ENCODE measurements at regions not wholly inside any gene's neighbourhood (a gene's known extent, or its start where the extent isn't known, plus 50 kb on each side); places are given as distances from the start of the nearest gene placed in this dataset.

DNA sequence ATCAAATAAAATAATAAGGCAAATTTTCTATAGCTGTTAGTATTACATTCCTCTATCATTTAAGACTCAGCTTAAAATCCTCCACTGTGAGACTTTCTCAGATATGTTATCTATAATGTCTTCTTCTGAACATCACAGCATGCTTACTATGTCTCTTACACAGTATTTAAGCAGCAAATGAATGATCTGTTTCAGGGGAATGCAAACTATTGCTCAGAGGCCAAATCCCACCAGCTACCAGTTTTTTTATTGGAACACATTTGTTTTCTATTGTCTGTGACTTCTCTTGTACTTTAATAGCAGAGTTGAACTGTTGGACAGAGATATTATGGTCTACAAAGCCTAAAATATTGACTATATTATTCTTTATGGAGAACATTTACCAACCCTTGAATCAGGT lies 59.6 kb downstream of the C3orf38 start:
- Histone ChIP-seq H3K4me1 (ENCODE audit: insufficient read depth, low read length) (no peaks in the 10 kb centered on the region), H3K27me3 (ENCODE audit: insufficient read depth, low read length) (no peaks in the 10 kb centered on the region), H3K27ac (ENCODE audit: low read length) (no peak overlapping the region), H3K4me3 (ENCODE audit: low read length) (no peak overlapping the region), H3K36me3 (ENCODE audit: insufficient read depth, low read depth, low read length) (no peaks in the 10 kb centered on the region), H3K9me3 (ENCODE audit: insufficient read depth, low read depth, low read length) (no peaks in the 10 kb centered on the region), H3K9ac (ENCODE audit: low read depth, low read length) (no peak overlapping the region)

DNA sequence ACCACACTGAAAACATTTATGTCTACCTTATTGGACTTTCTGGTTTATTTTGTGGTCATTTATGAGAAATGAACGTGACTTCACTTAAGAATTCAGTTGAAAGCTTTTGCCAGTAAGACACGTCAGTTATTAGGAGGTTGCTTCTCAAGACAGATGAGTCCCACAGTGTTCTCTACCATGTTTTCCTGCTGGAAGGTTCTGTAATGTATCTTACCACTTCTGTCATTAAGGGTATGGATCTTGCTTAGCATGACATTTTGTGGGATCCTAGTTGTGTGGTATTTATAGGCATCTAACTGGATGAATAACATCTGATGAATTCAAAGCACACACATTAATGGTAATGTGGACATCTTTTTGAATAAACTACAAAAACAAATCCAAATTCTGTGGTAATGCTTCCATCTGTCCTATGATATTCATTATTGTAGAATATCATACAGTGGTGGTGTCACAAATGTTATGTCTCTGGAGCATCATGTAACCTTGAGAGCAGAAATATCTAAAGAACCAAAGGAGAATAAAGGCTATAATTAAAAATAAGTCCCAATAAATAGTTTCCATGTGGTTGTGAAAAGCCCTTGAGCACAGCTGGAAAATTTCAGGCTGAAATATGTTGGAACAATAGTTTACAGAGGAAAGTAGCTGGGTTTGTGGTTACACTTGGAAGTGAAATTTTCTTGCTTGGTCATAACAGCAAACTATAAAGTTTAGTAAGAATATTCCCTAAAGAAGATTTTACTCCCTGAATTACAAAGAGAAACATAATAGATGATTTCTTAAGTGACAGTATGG lies 61.5 kb downstream of the C3orf38 start:
- no peak overlapping the region for H3K4me3 ChIP-seq (ENCODE audit: low read length)
- no peak overlapping the region for H3K9ac ChIP-seq (ENCODE audit: low read depth, low read length)
- H3K27me3 ChIP-seq (ENCODE audit: insufficient read depth, low read length): no peaks in the 10 kb centered on the region
- no peaks in the 10 kb centered on the region for H3K4me1 ChIP-seq (ENCODE audit: insufficient read depth, low read length)
- no peak overlapping the region for H3K27ac ChIP-seq (ENCODE audit: low read length)
- H3K36me3 ChIP-seq (ENCODE audit: insufficient read depth, low read depth, low read length): no peaks in the 10 kb centered on the region
- H3K9me3 ChIP-seq (ENCODE audit: insufficient read depth, low read depth, low read length): no peaks in the 10 kb centered on the region

DNA sequence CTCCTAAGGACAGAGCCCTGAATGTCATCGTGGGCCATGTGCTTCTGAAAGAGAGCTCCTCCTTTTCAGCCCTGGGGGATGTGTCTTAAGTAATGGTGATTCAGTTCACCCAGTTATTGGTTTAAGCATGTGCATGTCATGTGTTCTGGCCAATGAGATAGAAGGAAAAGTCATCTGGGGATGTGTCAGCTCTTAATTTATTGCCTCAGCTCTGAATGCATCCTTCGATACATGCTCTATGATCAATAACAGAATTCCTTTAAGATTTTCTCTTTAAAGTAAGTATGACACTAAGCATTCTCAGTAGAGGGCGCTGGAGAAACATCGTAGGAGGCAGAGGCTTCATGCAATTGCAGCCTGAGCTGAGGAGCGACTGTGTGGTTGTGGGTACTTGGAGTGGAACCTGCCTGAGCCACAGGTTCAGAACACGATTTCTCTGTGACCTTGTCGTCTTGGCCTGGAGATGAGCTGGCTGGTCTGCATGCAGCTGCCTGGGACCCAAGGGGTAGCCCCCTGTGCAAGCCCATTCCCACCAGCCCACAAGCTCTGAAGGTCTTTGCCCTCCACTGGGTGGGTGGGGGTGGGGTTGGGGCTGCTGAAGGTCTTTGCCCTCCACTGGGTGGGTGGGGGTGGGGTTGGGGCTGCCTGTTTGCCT lies 69.5 kb downstream of the C3orf38 start:
- H3K4me3 ChIP-seq (ENCODE audit: low read length): no peak overlapping the region
- H3K4me1 ChIP-seq (ENCODE audit: insufficient read depth, low read length): no peaks in the 10 kb centered on the region
- no peaks in the 10 kb centered on the region for H3K27me3 ChIP-seq (ENCODE audit: insufficient read depth, low read length)
- H3K9me3 ChIP-seq (ENCODE audit: insufficient read depth, low read depth, low read length): no peaks in the 10 kb centered on the region
- no peak overlapping the region for H3K27ac ChIP-seq (ENCODE audit: low read length)
- no peaks in the 10 kb centered on the region for H3K36me3 ChIP-seq (ENCODE audit: insufficient read depth, low read depth, low read length)
- H3K9ac ChIP-seq (ENCODE audit: low read depth, low read length): no peak overlapping the region

DNA sequence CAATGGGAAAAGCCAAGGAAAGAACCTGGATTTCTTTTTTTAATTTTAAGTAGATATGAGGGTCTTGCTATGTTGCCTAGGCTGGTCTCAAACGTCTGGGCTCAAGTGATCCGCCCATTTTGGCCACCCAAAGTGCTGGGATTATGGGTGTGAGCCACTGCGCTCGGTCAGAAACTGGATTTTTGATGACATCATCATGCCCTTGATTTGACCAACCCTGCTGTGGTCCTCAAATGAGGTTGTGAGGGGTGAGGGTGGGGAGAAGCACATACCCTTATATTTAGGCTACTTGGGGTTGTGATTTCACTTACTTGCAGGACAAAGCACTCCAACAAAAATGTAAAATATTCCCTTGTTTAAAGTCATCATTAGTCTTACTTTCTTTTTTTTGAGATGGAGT lies 70.4 kb downstream of the C3orf38 start:
- no peak overlapping the region for H3K4me3 ChIP-seq (ENCODE audit: low read length)
- H3K27me3 ChIP-seq (ENCODE audit: insufficient read depth, low read length): no peaks in the 10 kb centered on the region
- no peak overlapping the region for H3K27ac ChIP-seq (ENCODE audit: low read length)
- H3K9ac ChIP-seq (ENCODE audit: low read depth, low read length): no peak overlapping the region
- no peaks in the 10 kb centered on the region for H3K4me1 ChIP-seq (ENCODE audit: insufficient read depth, low read length)
- no peaks in the 10 kb centered on the region for H3K36me3 ChIP-seq (ENCODE audit: insufficient read depth, low read depth, low read length)
- no peaks in the 10 kb centered on the region for H3K9me3 ChIP-seq (ENCODE audit: insufficient read depth, low read depth, low read length)

DNA sequence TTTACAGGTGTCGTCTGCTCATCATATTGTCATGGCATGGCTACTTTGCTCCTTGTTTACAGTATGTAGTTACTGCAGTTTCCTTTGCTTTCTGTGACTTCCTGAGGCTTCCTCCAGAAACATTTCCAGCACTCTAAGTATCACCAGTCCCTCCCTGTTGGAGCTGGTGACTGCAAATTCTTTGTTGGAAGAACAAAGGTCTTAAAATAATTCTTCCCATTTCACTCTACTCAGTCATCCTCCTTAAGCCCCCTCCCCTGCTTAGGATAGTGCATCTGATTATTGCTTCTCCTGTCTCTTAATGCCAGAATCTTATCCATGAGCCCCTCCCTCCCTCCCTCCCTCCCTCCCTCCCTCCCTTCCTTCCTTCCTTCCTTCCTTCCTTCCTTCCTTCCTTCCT lies 72.0 kb downstream of the C3orf38 start:
- no peaks in the 10 kb centered on the region for H3K9me3 ChIP-seq (ENCODE audit: insufficient read depth, low read depth, low read length)
- no peak overlapping the region for H3K9ac ChIP-seq (ENCODE audit: low read depth, low read length)
- no peaks in the 10 kb centered on the region for H3K4me1 ChIP-seq (ENCODE audit: insufficient read depth, low read length)
- no peaks in the 10 kb centered on the region for H3K27me3 ChIP-seq (ENCODE audit: insufficient read depth, low read length)
- H3K4me3 ChIP-seq (ENCODE audit: low read length): no peak overlapping the region
- H3K27ac ChIP-seq (ENCODE audit: low read length): no peak overlapping the region
- no peaks in the 10 kb centered on the region for H3K36me3 ChIP-seq (ENCODE audit: insufficient read depth, low read depth, low read length)

DNA sequence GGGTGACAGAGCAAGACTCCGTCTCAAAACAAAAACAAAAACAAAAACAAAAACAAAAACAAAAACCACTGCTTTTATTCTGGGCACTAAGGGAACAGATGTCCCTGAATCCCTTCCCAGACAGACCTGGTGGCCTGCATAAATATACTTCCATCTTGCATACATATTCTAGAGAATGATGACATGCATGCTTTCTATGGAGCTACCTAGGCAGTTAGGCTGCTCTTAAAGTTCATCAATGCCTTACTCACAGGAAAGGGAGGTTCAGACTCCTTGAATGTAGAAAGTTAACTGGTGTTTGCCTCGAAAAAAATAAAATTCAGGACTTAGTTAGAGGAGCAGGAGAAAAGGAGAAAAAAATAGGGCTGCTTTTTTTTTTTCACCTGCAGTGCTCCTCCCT lies 72.6 kb downstream of the C3orf38 start:
- Histone ChIP-seq H3K4me1 (ENCODE audit: insufficient read depth, low read length) (no peaks in the 10 kb centered on the region), H3K27ac (ENCODE audit: low read length) (no peak overlapping the region), H3K4me3 (ENCODE audit: low read length) (no peak overlapping the region), H3K9ac (ENCODE audit: low read depth, low read length) (no peak overlapping the region), H3K27me3 (ENCODE audit: insufficient read depth, low read length) (no peaks in the 10 kb centered on the region), H3K9me3 (ENCODE audit: insufficient read depth, low read depth, low read length) (no peaks in the 10 kb centered on the region), H3K36me3 (ENCODE audit: insufficient read depth, low read depth, low read length) (no peaks in the 10 kb centered on the region)

DNA sequence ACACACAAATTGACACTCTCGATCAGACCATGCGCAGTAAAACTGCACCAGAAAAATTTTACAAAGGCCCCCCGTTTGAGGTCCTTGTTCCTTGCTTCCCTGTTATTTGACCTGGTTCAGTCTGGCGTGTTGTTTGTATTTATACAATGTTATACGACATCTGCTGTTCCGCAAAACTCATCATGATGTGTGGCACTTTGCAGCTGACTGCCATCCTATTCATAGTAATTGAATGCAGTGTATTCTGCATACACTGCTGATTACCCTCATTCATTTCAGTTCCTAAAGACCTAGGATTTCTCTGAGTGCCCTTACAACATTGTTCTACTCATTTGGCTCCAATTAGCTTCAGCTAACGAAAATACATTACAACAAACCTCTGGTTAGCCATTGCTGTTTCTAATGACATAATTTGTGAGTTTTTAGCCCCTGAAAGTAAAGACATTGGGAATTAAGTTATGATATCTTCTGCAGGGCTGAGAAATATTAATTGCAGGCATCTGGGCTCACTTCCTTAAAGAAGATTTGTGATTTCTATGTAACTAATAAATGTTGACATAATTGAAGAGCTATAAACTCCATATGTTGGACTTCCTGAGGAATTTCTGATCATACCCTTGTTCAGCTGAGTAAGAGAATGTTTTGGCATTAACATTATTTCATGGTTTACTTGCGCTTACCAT lies 75.7 kb downstream of the C3orf38 start:
- Histone ChIP-seq H3K9me3 (ENCODE audit: insufficient read depth, low read depth, low read length) (no peaks in the 10 kb centered on the region), H3K4me1 (ENCODE audit: insufficient read depth, low read length) (no peaks in the 10 kb centered on the region), H3K4me3 (ENCODE audit: low read length) (no peak overlapping the region), H3K9ac (ENCODE audit: low read depth, low read length) (no peak overlapping the region), H3K27me3 (ENCODE audit: insufficient read depth, low read length) (no peaks in the 10 kb centered on the region), H3K36me3 (ENCODE audit: insufficient read depth, low read depth, low read length) (no peaks in the 10 kb centered on the region), H3K27ac (ENCODE audit: low read length) (no peak overlapping the region)

DNA sequence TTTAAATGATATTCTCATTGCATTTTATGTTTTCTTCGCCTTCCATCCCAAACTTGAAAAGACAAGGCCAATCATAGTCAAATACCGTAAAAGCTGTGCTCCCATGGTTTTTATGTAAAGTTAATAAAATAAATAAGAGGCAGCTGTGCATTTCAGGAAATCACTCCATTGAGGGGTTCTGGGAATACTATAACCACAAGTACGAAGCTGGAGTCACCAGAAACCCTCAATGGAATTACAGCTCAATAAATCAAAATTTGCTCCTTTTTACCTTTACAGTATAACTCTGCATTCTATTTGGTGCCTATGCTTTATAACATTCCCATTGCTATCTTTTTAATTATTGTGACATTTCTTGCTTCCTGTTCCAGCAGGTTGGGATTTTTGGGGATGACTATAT lies 77.2 kb downstream of the C3orf38 start:
- Histone ChIP-seq H3K9ac (ENCODE audit: low read depth, low read length) (no peak overlapping the region), H3K4me3 (ENCODE audit: low read length) (no peak overlapping the region), H3K9me3 (ENCODE audit: insufficient read depth, low read depth, low read length) (no peaks in the 10 kb centered on the region), H3K27me3 (ENCODE audit: insufficient read depth, low read length) (no peaks in the 10 kb centered on the region), H3K27ac (ENCODE audit: low read length) (no peak overlapping the region), H3K4me1 (ENCODE audit: insufficient read depth, low read length) (no peaks in the 10 kb centered on the region), H3K36me3 (ENCODE audit: insufficient read depth, low read depth, low read length) (no peaks in the 10 kb centered on the region)

DNA sequence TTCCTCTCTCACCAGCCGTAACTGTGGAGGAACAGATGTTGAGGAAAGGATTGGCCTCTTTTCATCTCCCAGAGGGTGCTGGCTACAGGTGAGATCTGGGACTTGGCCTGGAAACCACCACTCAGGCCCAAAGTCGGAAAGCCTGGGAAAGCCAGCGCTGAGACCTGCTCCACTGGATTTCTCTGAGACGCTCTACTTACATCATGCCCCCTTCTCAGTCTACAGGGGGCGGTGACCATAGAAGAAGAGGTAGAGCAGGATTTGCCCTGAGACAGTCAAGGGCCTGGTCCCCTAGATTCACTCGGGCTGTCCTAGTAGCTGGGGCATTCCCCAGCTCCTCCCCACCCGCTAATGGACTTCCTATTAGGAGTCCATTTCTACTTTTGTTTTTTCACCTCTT lies 80.9 kb downstream of the C3orf38 start:
- H3K4me1 ChIP-seq (ENCODE audit: insufficient read depth, low read length): no peaks in the 10 kb centered on the region
- H3K27me3 ChIP-seq (ENCODE audit: insufficient read depth, low read length): no peaks in the 10 kb centered on the region
- H3K27ac ChIP-seq (ENCODE audit: low read length): no peak overlapping the region
- H3K9ac ChIP-seq (ENCODE audit: low read depth, low read length): no peak overlapping the region
- H3K9me3 ChIP-seq (ENCODE audit: insufficient read depth, low read depth, low read length): no peaks in the 10 kb centered on the region
- H3K4me3 ChIP-seq (ENCODE audit: low read length): no peak overlapping the region
- no peaks in the 10 kb centered on the region for H3K36me3 ChIP-seq (ENCODE audit: insufficient read depth, low read depth, low read length)

DNA sequence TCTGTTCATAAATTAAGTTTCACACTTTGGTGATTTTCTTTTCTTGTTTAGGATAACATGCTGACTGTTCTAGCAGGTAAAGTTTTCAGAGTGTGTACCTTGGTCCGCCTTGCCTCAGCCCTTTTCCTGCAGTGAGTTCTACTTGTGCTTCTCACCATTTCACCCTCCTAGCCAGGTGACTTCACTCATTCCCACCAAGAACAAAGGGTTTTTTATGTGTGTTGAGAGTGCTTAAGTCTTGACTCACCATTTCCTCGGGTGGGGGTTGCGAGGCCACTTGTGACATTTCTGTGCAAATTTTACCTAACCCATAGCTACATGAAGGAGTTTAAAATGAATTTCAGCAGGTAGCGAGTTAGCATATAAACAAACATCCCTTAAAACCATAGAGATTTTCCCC lies 81.4 kb downstream of the C3orf38 start:
- Histone ChIP-seq H3K9ac (ENCODE audit: low read depth, low read length) (no peak overlapping the region), H3K27ac (ENCODE audit: low read length) (no peak overlapping the region), H3K4me1 (ENCODE audit: insufficient read depth, low read length) (no peaks in the 10 kb centered on the region), H3K9me3 (ENCODE audit: insufficient read depth, low read depth, low read length) (no peaks in the 10 kb centered on the region), H3K36me3 (ENCODE audit: insufficient read depth, low read depth, low read length) (no peaks in the 10 kb centered on the region), H3K27me3 (ENCODE audit: insufficient read depth, low read length) (no peaks in the 10 kb centered on the region), H3K4me3 (ENCODE audit: low read length) (no peak overlapping the region)

DNA sequence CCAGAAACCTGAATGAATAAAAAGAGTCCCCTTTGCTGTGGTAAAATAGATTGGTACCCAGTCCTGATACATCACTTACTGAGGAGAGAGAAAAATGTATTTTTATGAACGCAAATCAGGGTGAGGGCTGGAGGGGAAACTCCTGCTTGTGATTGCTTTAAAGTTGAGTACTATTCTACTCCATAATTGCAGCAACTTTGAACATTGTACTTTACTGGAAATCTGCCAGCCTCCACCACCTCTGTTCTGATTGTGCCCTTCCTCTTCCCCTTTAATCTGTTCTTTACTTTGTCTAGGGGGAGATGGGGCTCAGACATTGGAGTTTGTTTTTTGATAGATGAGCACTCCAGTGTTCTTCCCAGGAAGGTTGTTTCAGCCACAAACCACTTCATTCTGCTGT lies 81.9 kb downstream of the C3orf38 start:
- no peak overlapping the region for H3K27ac ChIP-seq (ENCODE audit: low read length)
- no peaks in the 10 kb centered on the region for H3K4me1 ChIP-seq (ENCODE audit: insufficient read depth, low read length)
- H3K4me3 ChIP-seq (ENCODE audit: low read length): no peak overlapping the region
- no peaks in the 10 kb centered on the region for H3K27me3 ChIP-seq (ENCODE audit: insufficient read depth, low read length)
- H3K9ac ChIP-seq (ENCODE audit: low read depth, low read length): no peak overlapping the region
- H3K9me3 ChIP-seq (ENCODE audit: insufficient read depth, low read depth, low read length): no peaks in the 10 kb centered on the region
- no peaks in the 10 kb centered on the region for H3K36me3 ChIP-seq (ENCODE audit: insufficient read depth, low read depth, low read length)

DNA sequence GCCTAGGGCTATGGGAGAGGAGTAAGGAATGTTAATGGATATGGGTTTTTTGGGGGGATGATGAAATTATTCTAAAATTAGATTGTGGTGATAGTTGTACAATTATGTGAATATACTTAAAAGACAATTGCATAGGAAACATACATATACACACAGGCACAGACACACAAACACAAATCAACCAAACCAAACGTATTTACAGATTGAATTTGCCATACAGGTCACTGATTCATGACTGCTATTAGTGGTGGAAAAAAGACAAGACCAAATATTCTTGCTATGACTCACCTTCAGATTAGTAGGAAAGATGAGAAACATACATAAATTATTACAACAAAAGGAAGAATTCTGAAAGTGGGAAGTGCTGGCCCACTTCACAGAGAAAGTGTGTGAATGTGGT lies 85.3 kb downstream of the C3orf38 start:
- peaks cover 2% of the 10 kb centered on the region; the same call in 1 of the 2 replicates for H3K4me1 ChIP-seq (ENCODE audit: insufficient read depth, low read length)
- no peaks in the 10 kb centered on the region for H3K27me3 ChIP-seq (ENCODE audit: insufficient read depth, low read length)
- H3K36me3 ChIP-seq (ENCODE audit: insufficient read depth, low read depth, low read length): no peaks in the 10 kb centered on the region
- H3K27ac ChIP-seq (ENCODE audit: low read length): no peak overlapping the region
- no peak overlapping the region for H3K4me3 ChIP-seq (ENCODE audit: low read length)
- H3K9ac ChIP-seq (ENCODE audit: low read depth, low read length): no peak overlapping the region
- H3K9me3 ChIP-seq (ENCODE audit: insufficient read depth, low read depth, low read length): no peaks in the 10 kb centered on the region

Data from iPS-20b (cell line).